Occipital lobe (tissue), 1 donor: ENCODE measurements at regions not wholly inside any gene's neighbourhood (a gene's known extent, or its start where the extent isn't known, plus 50 kb on each side); places are given as distances from the start of the nearest gene placed in this dataset.
"Not testable (repeated sequence)": the region's sequence is repeated elsewhere in the genome, so short reads cannot be mapped to it uniquely, and the experiment has no call there.

Source experiments
- DNase-seq: peaks from one replicate; lab custom pipeline; 2025; lab: John Stamatoyannopoulos, UW

GRCh38 chr18:34528177-34528576 lies 181.9 kb upstream of the DTNA start:
- no peak for DNase-seq

DNA sequence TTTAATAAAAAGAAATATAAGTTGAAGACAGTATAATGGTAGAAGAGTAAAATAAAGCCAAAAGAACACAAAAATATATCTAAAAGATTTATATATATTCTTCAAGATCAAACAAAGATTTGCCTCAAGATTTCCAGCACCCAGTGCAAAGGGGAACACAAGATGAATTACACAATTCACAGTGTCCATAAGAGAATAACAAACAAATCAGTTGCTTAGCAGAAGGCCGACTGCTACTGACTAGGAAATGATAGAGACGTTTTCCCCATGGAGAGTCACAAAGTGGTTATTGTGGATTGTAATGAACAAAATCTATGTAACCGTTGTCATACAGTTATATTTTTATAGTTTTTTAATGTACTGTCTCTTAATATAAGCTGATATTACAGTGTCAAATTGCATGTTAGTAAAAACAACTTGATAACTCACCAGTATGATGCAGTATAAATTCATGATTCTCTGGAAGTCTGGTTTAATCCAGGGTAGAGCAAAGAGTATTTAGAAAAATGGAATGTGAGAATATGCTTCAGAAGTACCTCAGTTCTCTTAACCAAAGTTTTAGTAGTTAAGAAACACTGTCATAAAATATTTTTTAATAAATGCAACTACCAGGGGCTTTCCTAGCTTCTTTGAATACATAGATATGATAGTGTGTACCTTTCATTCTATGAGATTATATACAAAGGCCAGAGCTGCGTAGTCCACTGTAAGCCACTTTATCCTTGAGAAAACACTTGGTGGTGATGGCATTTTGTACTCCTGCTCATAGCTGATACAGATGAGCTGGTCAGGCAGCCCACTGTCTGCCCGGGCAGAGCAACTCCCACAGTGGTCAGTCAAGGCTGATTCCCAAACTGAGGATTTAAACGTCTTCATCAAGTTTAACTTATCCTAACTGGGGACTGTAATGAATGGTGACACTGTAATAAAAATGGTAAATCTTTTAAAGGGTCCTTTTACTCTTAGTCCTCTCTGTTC lies 180.5 kb upstream of the DTNA start:
- no peak for DNase-seq

- DNase-seq: no peak
These were observed 179.0 kb upstream of the DTNA start for GRCh38 chr18:34531110-34531509.

DNA sequence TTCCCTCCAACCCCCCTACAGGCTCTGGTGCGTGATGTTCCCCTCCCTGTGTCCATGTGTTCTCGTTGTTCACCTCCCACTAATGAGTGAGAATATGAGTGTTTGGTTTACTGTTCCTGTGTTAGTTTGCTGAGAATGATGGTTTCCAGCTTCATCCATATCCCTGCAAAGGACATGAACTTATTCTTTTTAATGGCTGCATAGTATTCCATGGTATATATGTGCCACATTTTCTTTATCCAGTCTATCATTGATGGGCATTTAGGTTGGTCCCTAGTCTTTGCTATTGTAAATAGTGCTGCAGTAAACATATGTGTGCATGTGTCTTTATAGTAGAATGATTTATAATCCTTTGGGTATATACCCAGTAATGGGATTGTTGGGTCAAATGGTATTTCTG lies 175.5 kb upstream of the DTNA start:
- DNase-seq: not testable (repeated sequence)

DNA sequence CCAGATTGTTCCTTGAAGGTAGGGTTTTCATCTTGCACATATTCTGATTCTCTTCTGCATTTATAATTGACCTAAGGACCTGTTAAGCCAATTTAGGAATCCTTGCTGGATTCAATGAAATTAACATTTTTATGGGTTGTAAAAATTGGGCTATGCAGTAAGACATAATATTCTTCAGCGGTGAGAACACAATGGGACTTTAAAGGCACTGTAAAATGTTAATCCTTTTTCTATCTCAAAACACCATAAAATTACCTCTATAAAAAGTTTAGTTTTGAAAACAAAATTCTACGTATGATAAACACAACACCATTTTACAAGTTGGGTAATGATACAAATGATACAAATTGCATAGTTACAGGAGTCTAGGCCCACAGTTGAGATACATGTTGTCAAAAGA lies 169.2 kb upstream of the DTNA start:
- DNase-seq: no peak

DNA sequence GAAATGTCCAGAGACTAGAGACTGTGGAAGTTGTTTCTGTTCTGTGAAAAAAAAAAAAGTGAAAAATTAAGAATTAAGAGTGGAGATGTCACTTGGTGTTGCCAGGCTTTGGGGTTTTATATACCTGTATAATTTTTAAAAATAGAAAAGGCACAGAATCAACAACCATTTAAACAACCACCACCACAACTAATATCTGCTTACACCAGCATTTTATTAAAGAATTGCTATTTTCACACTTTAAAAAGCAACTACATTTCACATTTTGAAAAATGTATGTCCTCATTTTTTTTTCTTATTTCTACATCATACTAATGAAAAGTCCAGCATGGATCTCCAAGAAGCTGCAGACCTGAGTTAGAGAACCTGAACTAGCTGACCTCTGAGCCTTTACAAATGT lies 167.5 kb upstream of the DTNA start:
- DNase-seq: no peak

DNA sequence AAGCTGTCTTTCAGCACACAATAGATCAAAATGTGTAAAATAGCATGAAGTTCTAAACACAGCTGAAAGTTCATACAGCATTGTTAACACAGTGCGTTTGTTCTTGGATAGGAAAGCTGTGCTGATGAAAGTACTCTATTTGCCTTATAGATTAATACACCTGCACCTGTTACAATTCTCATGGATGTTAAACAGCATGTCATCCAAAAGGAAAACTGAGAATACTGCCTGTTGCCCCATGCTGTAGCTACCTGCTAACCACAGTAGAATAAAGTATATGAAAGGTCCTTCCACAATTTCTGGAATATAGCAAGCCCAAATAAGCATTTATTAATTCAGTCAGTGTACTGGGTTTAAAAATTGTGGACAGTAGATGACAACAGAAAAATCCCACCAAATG lies 166.7 kb upstream of the DTNA start:
- DNase-seq: no peak

GRCh38 chr18:34543945-34544344 lies 166.2 kb upstream of the DTNA start:
- DNase-seq: no peak

DNA sequence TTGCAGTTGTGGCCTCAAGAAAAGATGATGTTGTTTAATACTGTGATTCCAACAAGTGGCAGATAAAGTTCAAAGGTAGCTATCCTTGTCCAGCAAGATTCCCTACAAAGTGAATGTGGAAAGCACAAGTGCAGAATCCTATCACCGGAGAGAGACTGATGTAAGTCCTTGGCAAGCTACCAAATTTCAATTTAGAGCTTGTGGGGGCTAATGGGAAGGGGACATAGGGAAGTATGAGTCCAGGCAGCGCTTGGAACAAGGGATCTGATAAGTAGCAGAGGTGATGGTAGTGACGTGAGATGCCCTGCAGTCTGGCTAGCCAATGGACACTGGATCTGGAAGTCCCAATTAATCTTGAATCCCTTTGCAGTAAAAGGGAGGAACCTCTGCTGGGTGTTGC lies 165.2 kb upstream of the DTNA start:
- DNase-seq: no peak

DNA sequence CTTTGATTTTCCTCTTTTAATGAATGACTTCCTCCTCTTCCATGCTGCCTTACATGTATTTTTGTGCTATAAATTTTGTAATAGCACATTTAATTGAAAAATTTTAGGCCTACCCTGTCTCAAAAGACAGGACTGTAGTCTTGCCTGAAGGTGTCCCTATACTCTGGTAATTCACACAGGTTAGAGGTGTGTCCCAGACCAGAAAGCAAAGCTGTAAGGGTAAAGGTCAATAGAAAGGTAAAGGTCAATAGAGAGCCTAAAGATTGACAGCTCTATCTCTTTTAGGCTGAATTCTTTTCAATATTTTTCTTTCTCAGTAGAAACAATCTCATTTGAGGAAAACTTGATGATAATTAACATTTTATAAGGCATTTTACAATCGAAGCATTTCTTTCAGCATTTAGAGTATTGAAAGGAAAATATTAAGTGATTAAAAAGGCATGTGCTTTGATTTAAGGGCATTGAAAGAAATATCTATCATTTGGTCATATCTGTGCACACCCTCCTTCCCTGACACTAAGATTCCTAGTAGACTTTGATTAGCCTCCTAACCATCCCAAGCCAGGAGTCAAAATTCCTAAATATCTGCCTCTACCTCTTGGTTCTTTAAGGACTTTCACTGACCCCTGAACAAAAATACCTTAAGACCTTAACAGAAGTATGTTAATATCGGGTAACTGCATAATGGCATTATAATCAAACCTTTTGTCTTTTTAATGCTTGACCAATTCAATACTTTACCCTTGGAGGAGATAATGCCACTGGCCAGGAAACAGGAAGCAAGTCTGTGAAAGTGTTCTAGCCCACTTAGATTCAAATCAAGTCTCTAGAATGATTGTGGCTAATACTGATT lies 161.8 kb upstream of the DTNA start:
- DNase-seq: no peak

DNA sequence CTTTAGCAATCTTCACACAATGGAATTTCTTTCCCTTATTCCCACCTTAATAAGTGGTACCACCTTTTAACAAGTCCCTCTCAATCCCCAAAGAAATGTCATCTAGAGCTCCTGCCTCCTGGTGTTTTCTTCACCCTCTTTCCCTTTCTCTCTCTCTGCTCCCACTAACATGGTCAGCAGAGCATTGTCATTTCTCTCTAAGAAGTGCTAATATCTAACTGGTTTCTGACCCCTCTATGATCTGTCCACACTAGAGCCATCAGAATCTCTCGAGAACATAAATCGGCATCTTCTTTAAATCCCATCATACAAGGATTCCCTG lies 161.2 kb upstream of the DTNA start:
- DNase-seq: no peak

- DNase-seq: no peak
These were observed 160.7 kb upstream of the DTNA start for GRCh38 chr18:34549367-34549766.

GRCh38 chr18:34550156-34550555 lies 159.9 kb upstream of the DTNA start:
- DNase-seq: no peak

DNA sequence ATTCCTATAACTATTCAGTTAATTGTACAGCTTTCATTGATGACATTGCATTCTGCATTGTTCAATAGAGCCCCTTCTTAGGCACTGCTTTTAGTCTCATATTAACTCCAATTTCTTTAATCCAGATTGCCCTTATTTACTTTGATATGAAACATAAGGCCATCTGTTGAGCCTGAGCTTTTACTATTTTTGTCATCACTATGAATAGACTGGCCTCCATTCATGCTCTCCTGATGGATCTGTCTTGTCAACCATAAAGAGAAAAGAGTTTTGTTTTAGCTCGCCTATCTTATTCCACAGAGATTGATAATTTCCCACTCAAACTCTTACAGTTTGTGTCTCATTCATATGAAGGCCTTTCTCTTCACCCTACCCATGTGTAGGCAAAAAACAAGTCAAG lies 159.2 kb upstream of the DTNA start:
- DNase-seq: no peak

DNA sequence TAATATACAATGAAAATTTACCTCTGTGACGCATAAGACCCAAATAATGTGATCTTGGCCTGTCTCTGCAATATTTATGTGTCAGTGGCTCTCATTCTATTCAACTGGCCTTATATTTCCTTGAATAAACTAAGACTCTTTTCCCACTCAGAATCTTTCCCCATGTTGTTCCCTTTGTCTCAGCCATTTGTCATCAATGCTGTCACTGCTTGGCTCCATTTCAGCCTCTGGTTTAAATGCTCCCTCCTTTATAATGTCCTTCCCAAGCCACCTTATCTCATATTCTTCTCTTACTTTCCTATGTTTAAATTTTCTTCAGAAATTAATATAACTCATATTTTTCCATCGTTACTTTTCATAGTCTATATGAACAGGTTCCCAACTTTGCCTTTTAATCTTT lies 158.3 kb upstream of the DTNA start:
- no peak for DNase-seq

DNA sequence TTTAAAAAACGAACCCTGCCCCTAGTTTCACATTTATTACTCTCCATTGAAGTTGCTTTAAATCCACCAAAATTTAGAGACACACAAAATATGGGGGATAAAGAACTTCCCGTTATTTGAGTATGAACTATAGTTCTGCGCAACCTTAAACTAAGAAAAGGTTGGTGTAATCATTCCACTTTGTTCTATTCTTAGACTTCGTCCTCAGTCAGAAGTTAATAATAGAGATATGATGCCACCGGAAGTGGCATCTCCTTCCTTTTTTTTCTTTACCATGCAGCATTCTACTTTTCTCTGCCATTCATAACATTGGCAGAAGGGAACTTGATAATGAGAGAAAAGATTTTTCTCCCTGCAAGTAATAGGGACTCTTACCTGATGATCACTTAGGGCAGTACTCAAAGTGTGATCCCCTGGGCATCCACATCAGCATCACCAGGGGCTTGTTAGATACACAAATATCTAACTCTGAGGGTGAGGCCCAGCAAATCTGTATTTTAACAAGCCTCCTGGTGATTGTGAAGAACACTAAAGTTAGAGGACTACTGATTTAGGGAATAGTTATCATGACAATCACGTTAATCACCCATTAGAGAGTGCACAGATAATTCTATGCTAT lies 147.7 kb upstream of the DTNA start:
- no peak for DNase-seq

DNA sequence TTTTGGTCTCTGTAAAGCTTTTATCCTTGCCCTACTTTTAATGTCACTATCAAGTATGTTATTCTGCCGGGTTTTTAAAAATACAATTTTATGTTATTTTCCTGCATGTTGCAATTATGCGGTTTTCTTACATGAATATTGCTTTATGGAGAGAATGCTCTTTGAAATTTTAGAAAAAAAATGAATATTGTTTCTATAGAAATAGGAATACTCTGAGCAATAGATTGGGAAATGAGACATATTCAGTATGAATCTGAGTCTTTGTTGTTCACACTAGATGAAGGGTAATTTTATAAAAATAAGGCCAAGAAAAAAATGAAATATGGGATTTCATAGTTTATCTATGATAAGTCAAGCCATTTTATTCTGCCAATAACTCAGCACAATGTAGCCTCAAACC lies 142.2 kb upstream of the DTNA start:
- no peak for DNase-seq

GRCh38 chr18:34576622-34577021 lies 133.5 kb upstream of the DTNA start:
- no peak for DNase-seq

DNA sequence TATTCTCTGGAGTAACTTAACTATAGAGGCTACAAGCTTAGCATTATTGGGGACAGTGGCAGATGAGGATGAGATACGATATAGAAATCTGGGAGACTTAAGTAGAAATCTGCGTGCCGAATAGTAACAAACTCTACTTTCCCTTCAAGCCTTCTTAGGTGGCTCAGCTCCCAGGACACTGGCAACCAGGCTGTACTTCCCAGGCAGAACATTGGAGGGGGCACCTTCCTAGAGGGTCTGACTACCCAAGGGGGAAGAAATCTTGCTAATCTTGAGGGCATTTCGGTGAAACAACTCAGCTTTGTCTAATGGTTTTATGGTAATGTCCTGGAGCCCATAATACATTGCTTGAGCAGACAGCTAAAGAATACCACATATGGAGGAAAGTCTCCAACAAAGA lies 126.2 kb upstream of the DTNA start:
- DNase-seq: no peak

GRCh38 chr18:34590503-34590902 lies 119.6 kb upstream of the DTNA start:
- DNase-seq: no peak

- DNase-seq: no peak
These were observed 118.1 kb upstream of the DTNA start for GRCh38 chr18:34591920-34592444.

- no peak for DNase-seq
These were observed 117.6 kb upstream of the DTNA start for GRCh38 chr18:34592481-34592880.
